ENCODE measurements at regions not wholly inside any gene's neighbourhood (a gene's known extent, or its start where the extent isn't known, plus 50 kb on each side); places are given as distances from the start of the nearest gene placed in this dataset.
"Not testable (repeated sequence)": the region's sequence is repeated elsewhere in the genome, so short reads cannot be mapped to it uniquely, and the experiment has no call there.

DNA sequence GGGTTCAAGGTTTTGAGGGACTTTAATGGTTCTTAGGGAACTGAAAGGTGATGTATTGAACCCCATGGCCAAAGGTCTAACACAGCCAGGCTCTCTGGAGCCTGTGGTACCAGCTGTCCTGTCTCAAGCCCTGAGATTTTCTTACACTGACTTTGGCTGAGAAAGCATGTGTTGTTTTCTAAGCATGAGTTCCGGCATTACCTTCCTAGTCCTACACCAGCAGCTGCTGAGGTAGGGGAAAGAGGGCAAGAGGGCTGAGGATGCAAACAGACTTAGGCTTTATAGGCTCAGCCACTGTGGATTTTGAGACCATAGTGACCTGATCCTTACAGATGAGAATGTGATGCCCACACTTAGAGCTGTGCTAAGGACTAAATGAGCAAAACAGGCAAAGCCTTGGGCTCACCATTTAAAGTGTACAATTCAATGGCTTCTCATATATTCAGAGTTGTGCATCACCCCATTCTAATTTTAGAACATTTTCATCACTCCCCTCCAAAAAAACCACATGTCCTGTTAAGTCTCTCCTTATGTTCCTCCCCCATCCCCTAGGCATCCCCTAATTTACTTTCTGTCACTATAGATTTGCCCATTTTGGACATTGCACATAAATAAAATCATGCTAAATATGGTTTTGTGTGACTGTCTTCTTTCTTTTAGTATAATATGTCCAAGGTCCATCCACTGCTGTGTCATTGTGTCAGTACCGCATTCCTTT is 99.7 kb upstream of the OTOS start:
- no peak for DNase-seq (ENCODE audit: low spot score)

DNA sequence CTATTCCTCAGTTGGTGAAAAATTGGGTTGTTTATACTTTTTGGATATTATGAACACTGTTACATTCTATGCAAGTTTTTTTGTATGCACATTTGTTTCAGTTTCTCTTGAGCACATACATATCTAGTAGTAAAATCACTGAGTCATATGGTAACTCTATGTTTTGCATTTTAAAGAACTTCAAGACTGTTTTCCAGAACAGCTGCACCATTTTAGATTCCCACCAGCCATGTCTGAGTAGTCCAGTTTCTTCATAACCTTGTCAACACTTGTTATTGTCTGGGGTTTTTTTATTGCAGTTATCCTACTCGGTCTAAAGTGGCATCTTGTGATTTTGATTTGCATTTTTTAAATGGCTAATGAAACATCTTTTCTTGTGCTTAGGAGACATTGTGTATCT is 100.3 kb upstream of the OTOS start:
- DNase-seq (ENCODE audit: low spot score) = no peak

- no peak for DNase-seq (ENCODE audit: low spot score)
Observed at GRCh38 chr2:240241572-240241971, 101.1 kb upstream of the OTOS start.

GRCh38 chr2:240243049-240243448 is 102.6 kb upstream of the OTOS start:
- not testable (repeated sequence) for DNase-seq (ENCODE audit: low spot score)

DNA sequence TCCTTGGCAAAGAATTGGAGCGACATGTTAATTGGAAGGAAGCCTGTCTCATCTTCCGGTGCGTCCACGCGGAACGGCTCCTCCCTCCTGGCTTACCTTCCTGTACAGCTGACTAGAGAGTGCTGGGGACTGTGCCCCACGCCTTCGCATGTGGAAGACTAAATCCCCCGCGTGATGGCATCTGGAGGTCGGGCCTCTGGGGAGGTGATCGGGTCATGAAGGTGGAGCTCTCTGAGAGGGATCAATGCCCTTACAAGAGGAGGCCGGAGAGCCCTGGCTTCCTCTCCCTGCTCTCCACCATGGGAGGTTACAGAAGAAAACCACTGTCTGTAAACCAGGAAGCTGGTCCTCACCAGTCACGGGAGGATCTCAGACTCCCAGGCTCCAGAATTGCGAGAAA is 104.1 kb upstream of the OTOS start:
- DNase-seq (ENCODE audit: low spot score) = no peak

DNA sequence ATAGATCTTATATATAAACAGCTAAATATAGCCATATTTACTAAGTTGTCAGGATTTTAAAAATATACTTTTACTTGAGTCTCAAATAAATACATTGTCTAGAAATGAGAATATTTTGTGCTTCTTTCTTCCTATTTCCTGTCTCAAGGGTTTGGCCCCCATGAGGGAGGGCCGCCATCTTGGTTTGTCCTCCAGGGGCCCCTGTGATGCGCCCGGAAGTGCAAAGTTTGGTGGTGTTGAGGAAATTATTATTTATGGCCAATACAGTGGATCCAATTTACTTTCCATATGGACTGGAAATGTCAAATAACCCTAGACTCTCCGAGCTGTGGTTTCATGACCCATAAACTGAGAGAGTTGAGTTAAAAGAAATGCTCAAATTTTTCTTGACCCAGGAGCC is 104.7 kb upstream of the OTOS start:
- DNase-seq (ENCODE audit: low spot score) = no peak

DNA sequence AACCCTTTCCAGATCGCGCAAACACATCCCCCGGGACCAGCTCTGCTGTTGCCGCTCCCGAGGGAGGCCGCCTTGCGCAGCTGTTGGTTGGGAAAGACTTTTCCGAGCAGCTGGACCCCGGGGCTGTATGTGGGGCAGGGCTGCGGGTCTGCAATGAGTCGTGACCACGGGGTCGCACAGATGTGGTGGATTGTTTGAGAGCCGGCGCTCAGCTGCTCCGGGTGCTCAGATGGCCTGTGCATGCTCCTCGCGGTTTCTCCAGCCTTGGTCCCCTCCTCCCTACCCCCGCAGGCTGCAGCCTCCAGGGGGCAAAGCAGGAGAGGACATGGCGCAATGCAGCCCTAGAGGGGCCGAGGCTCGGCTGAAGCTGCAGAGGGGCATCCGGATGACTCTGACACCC is 105.2 kb upstream of the OTOS start:
- peak; percentile 1 for DNase-seq (ENCODE audit: low spot score)

- no peak for DNase-seq (ENCODE audit: low spot score)
Observed at GRCh38 chr2:240246173-240246820, 105.8 kb upstream of the OTOS start.

DNA sequence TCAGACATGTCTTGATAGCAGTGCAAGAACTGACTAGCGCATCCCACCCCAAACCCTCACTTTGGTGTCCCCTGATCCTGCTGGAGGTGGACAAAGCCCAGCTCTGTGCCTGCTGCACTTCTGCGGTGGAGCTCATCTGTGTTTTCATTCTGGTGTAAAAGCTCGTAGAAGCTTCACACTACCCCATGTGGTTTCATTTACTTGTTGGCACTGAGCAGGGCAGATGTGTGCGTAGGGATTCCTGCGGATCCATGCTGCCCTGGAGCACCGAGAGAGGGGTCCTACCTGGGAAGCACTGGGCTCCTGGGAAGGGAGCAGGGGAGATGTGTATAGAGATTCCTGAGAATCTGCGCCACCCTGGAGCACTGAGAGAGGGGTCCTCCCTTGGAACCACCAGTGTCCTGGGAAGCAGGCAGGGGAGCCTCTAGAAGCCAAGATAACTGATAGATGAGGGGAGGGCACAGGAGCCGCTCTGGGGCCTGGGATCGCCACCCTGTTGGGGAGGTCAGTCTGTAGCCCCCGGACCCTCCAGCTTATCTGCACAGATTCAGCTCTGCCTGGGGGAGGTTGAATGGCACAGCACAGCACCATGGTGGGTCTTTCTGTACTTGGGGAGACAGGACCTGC is 106.9 kb upstream of the OTOS start:
- peak; percentile 57 for DNase-seq (ENCODE audit: low spot score)

- DNase-seq (ENCODE audit: low spot score) = peak; percentile 3
Observed at GRCh38 chr2:240247868-240248720, 107.6 kb upstream of the OTOS start.

- peak; percentile 1 for DNase-seq (ENCODE audit: low spot score)
Observed at GRCh38 chr2:240248721-240249422, 108.4 kb upstream of the OTOS start.

GRCh38 chr2:240249423-240250149 is 109.1 kb upstream of the OTOS start:
- DNase-seq (ENCODE audit: low spot score) = peak; percentile 5

- peak; percentile 3 for DNase-seq (ENCODE audit: low spot score)
Observed at GRCh38 chr2:240250150-240250984, 109.9 kb upstream of the OTOS start.

DNA sequence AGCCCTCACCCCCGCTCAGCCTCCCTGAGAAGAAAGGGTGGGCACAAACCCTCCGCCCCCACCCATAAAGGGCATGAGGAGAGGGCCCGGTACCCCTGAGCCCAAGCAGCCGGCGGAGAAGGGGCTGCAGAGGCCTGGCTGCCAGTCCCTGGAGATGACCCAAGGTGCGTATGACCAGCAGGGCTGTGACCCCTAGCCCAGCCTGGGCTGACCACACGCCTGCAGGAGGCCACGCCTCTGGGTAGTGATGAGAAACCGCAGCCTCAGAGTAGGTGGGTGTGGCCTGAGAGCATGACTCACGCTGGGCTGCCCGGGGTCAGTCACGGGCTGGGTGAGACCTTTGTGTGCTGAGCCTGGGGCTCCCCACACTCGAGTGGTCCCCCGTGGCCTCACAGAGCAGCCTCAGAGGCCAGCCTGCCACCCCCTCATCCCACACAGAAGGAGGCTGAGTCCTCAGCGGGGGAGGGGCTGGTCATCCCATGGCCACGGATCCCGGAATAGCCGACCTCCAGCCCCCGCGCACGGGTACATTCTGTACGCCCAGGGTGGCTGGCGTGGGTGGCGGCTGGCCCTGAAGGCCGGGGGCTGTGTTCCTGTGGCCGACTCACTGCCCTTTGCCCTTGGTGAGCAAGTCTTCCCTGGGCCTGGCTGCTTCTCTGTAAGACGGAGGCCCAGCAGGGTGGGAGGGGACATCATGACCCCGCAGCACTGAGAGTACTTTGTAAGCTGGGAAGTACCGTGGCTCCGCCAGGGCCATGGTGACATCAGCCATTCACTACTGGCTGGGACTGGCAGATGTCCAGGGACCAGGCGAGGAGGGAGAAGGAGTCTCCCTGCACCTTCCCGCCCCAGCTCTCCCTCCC is 110.8 kb upstream of the OTOS start:
- DNase-seq (ENCODE audit: low spot score) = peak; percentile 97

GRCh38 chr2:240251848-240252190 is 111.4 kb upstream of the OTOS start:
- no peak for DNase-seq (ENCODE audit: low spot score)

DNA sequence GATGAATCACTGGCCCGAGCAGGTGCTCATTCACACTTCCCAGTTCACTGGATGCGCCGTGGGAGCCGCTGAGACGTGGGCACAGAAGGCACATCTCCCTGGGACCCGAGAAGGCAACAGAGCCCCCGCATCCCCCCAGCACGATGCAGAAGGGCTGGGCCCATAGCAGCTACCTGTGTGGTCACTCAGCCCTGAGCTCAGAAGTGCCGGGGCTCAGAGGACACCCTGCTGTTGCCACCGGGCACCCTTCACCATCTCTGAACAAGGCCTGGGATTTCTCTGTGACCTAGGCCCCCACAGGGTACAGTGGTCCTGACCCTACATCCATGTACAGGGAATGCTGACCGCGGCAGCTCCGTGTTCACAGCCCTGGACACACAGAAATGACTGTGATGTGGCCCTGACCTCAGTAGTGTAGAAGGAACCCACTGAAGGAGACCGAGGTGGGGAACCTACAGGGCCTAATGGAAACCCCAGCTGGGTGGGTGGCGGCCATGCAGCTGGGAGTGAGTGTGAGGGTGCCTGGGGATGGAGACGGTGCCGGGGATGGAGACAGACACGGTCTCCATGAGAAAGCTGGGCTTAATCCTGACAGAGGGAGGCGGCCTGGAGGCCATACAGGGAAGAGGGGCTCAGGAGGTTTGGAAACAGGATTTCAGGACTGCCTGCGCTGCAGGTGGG is 111.9 kb upstream of the OTOS start:
- peak; percentile 3 for DNase-seq (ENCODE audit: low spot score)

- no peak for DNase-seq (ENCODE audit: low spot score)
Observed at GRCh38 chr2:240252872-240253511, 112.5 kb upstream of the OTOS start.

- DNase-seq (ENCODE audit: low spot score) = no peak
Observed at GRCh38 chr2:240253583-240254145, 113.2 kb upstream of the OTOS start.
